ENCODE measurements at regions not wholly inside any gene's neighbourhood (a gene's known extent, or its start where the extent isn't known, plus 50 kb on each side); places are given as distances from the start of the nearest gene placed in this dataset.

DNA sequence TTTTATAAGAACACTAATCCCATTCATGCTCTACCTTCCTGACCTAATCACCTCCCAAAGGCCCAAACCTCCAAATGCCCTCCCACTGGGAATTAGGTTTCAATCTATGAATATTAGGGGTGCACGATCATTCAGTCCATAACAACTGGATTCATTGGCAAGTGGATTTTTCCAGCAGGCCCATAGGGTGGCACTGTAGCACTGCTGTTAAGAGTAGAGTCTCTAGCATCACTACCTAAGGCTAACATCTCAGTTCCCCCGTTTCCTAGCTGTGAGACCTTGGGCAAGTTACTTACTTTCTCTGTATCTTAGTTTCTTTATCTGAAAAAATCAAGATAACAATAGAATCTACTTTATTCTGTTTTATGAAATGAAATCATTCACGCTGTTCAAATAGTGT, 315.8 kb downstream of the STIM2 start:
- DNase-seq (no peak), ATAC-seq (peak; percentile 43)
- intact Hi-C loops (cut with micrococcal nuclease) = no loop called here

- no peak for ATAC-seq
- intact Hi-C loops (cut with micrococcal nuclease) = no loop called here
- DNase-seq = no peak
Measured at GRCh38 chr4:27176881-27177280, 316.2 kb downstream of the STIM2 start.

DNA sequence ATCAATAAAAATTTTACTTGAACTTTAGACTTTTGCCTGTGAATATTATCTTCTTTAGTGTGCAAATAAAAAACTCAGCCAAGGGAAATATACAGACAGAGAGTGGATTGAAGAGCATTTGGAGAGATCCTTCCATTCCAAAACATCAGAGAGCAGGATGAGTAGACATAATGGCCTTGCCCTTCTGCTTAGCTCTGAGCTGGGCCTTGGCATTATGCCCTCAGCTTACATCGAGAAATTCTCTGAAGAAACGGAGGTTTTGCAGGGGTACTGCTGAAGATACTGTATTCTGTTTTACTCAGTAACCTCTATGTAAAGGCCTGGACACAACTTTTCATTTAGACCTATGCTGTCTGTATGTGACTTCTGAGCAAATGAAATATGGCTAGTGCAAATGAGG, 317.4 kb downstream of the STIM2 start:
- intact Hi-C loops (cut with micrococcal nuclease) = no loop called here
- ATAC-seq (no peak), DNase-seq (no peak)

DNA sequence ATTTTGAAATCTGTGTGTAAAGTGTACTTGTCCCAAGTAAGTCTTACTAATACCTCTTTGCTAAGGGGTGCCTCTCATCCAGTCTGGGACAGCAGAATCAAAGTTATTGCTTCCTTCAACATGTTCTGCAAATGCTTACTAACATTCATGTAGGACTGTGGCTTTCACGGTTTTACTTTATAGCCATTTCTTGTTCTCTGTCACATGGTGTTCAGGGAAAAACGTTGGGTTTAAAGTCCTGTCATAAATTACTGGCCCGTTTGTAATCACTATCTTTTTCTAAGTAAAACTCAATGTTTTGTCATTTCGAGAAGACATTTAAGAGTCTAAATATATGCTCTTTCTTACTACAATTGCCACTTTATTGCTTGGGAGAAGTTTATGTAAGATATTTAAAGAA, 321.1 kb downstream of the STIM2 start:
- DNase-seq = no peak
- ATAC-seq = no peak
- intact Hi-C loops (cut with micrococcal nuclease) = no loop called here

- no peak for DNase-seq
- ATAC-seq = no peak
- intact Hi-C loops (cut with micrococcal nuclease) = no loop called here
Measured at GRCh38 chr4:27182211-27182610, 321.6 kb downstream of the STIM2 start.

DNA sequence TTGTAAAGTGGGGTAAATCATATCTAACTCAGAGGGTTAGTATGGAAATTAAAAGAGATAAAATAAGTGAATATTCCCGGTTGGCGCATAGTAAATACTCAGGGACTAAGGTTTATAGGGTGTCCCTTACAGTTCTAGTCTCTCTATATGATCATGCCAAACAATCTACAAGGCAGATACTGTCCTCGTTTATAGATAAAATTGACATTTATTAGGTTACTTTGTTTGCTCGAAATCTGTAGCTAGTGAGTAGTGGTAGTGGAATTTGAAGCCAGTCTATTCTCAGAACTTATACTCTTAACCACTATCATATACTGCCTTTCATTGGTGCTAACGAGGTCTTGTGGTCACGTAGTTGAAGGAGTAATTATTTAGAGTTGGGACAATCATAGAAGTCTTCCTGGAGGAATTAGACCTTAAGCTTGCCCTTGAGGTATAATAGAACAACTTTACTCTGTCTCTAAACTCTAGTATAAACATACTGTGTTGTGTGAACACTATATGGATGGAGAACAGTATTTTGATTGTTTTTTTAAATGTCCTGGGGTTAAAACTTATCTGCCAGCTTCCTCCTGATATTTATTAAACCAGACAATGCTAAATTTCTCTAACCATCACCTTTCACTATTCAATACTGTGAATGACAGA, 324.0 kb downstream of the STIM2 start:
- no peak for DNase-seq
- intact Hi-C loops (cut with micrococcal nuclease) = no loop called here
- ATAC-seq = no peak

DNA sequence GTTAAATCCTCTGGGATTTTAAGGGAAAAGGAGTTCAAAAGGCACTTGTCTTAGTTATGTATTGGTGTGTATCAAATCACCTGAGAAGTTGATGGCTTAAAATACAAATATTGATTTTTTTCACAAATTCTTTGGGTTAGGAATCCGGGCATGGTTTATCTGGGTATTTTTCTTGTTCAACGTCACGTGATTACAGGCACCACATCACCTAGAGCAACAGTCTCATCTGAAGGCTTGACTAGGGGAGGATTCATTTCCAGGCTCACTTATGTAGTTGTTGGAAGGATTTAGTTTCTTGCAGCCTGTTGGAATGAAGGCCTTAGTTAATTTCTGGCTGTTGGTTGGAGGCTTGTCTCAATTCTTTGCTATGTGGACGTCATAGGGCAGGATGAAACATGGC, 326.1 kb downstream of the STIM2 start:
- no peak for DNase-seq
- ATAC-seq = no peak
- intact Hi-C loops (cut with micrococcal nuclease) = no loop called here

GRCh38 chr4:27187786-27188185, 327.1 kb downstream of the STIM2 start:
- no peak for ATAC-seq
- DNase-seq = no peak
- intact Hi-C loops (cut with micrococcal nuclease) = no loop called here

- DNase-seq (no peak), ATAC-seq (no peak)
- intact Hi-C loops (cut with micrococcal nuclease) = no loop called here
Measured at GRCh38 chr4:27189683-27190082, 329.0 kb downstream of the STIM2 start.

- intact Hi-C loops (cut with micrococcal nuclease) = no loop called here
- ATAC-seq (no peak), DNase-seq (no peak)
Measured at GRCh38 chr4:27191592-27191991, 331.0 kb downstream of the STIM2 start.

DNA sequence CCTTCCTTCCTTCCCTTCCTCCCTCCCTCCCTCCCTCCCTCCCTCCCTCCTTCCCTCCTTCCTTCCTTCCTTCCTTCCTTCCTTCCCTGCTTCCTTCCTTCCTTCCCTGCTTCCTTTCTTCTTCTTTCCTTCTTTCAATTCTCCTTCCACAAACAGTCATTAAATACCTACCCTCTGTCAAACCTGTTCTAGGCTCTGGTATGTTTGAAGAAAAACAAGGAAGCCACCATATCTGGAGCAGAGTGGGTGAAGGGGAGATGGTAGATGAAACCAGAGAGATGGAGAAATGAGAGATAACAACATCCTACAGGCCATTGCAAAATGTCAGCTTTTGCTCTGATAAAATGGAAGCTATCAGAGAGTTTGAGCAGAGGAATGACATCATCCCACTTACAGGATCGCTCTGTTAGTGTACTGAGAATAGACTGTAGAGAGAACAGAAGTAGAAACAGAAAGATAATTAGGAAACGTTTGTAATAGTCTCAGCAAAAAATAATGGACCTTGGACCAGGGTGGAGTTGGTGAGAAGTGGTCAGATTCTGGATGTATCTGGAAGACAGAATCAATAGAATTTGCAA, 334.0 kb downstream of the STIM2 start:
- ATAC-seq (no peak), DNase-seq (no peak)
- intact Hi-C loops (cut with micrococcal nuclease) = no loop called here

GRCh38 chr4:27198246-27198645, 337.6 kb downstream of the STIM2 start:
- intact Hi-C loops (cut with micrococcal nuclease) = no loop called here
- DNase-seq (no peak), ATAC-seq (no peak)

GRCh38 chr4:27198971-27199370, 338.3 kb downstream of the STIM2 start:
- DNase-seq = no peak
- ATAC-seq = no peak
- intact Hi-C loops (cut with micrococcal nuclease) = no loop called here

GRCh38 chr4:27206009-27206408, 345.4 kb downstream of the STIM2 start:
- intact Hi-C loops (cut with micrococcal nuclease) = no loop called here
- ATAC-seq (no peak), DNase-seq (no peak)

DNA sequence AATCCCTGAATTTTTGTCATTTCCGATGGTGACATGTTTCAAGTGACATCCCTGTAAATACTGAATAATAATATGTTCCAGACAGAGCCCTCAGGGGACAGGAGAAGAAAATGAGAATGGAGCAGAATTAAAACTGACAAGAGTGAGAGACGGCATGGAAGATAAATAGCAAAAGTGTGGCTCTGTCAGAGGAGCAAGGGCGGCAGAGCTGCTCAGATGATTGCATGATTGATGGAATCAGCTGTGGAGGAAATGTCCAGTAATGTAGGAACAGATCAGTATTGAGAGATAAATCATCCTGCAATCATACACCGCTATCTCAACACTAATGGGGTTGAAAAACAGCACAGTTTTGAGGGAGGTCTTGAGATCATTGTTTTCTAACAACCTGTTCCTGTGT, 350.3 kb downstream of the STIM2 start:
- ATAC-seq (no peak), DNase-seq (no peak)
- intact Hi-C loops (cut with micrococcal nuclease) = no loop called here

DNA sequence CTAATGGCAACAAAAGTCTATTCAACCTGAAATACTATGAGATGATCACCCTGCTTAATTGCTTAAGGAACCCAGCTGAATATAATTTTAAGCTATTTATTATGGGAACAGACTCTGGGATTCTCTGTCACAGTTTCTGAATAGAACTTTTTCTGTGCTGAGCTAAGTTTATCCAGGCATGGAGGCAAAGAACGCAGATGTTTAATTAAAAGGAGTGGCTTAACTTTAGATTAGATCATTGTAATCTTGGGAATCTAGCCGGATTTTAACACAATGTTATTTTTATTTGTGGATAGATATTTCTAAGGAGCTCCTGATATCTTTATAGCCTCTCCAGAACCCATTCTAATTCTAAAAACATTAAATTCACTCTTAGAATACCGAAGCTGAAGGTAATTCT, 353.4 kb downstream of the STIM2 start:
- intact Hi-C loops (cut with micrococcal nuclease) = no loop called here
- DNase-seq (no peak), ATAC-seq (no peak)

DNA sequence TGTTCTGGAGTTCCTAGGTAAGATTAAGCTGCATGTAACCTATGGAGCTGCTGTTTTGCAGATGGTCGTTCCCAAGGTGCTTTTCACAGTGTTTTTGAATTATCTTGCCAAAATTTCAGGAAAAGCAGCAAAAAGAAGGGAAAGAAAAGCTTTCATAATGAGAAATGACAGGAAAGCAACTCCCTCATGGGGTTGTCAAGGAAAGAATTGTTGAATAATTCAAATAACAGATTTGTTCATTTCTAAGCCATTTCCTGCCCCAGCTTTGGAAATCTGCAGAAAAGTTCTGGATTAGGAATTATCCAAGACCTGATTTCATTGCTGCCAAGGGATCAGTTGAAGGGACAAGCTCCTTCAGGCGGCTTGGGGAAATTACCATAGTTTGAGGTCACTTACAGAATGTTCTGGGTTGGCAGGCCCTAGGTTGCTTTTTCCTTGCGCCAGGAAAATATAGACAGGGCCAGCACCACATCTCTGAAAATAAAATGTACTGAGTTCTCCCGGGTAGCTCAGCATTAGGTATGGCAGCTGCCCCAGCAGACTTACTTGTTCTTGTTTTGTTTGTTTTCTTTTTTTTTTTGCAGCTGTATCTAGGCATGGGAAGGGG, 354.7 kb downstream of the STIM2 start:
- intact Hi-C loops (cut with micrococcal nuclease) = no loop called here
- no peak for DNase-seq
- ATAC-seq = no peak

- intact Hi-C loops (cut with micrococcal nuclease) = no loop called here
- no peak for DNase-seq
- ATAC-seq = no peak
Measured at GRCh38 chr4:27217261-27217769, 356.7 kb downstream of the STIM2 start.

DNA sequence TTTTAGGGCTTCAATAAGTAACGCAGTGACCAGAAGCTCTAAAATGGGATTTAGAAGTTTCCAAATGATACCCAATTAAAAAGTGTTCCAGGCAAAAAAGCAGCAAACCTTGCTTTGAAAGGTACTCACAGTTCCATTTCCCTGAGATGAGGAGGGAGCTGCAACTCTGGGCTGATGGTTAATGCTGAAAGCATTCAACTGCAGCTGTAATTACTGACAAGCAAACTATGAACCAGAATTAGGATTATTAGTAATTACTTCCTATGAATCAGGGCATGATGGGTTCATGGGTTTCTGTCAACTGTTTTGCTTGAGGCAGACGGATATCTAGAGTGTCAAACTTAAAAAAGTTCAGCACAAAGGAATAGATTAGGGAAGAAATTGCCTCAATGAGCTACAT, 357.4 kb downstream of the STIM2 start:
- no peak for ATAC-seq
- intact Hi-C loops (cut with micrococcal nuclease) = no loop called here

DNA sequence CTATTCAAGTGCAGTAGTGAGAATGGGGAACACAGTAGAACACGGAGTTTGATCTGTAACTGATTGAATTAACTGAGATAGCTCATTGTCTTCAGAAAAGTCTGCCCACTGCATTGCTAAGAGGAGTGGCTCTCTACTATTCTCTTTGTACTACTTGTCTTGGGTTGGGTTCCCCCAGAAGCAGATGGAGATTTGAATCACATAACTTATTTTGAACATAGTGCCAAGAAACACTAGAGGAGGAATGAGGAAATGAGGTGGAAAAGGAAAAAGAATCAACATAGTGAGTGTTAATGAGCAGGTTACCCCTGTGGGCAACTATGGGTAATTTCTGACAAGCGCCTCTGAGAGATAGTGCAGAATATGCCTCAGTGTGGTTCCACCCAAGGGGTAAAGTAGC, 362.7 kb downstream of the STIM2 start:
- intact Hi-C loops (cut with micrococcal nuclease) = no loop called here
- ATAC-seq = no peak
- DNase-seq = no peak

More for the DNA sequence above, 357.4 kb downstream of the STIM2 start:
- no peak for DNase-seq

GRCh38 chr4:27233531-27233930, 372.9 kb downstream of the STIM2 start:
- intact Hi-C loops (cut with micrococcal nuclease) = no loop called here
- ATAC-seq (no peak), DNase-seq (no peak)

All from left ventricle myocardium superior (tissue), 1 donor.